Renal pelvis (tissue), 1 donor: ENCODE measurements at regions not wholly inside any gene's neighbourhood (a gene's known extent, or its start where the extent isn't known, plus 50 kb on each side); places are given as distances from the start of the nearest gene placed in this dataset.
"Not testable (repeated sequence)": the region's sequence is repeated elsewhere in the genome, so short reads cannot be mapped to it uniquely, and the experiment has no call there.

Source experiments
- DNase-seq: peaks from one replicate; pipeline ENCODE4 v3.0.0-alpha.2; 2013

GRCh38 chr22:47322854-47323253 lies 560.4 kb downstream of the TBC1D22A start:
- DNase-seq: no peak

GRCh38 chr22:47320560-47320959 lies 558.1 kb downstream of the TBC1D22A start:
- DNase-seq: no peak

DNA sequence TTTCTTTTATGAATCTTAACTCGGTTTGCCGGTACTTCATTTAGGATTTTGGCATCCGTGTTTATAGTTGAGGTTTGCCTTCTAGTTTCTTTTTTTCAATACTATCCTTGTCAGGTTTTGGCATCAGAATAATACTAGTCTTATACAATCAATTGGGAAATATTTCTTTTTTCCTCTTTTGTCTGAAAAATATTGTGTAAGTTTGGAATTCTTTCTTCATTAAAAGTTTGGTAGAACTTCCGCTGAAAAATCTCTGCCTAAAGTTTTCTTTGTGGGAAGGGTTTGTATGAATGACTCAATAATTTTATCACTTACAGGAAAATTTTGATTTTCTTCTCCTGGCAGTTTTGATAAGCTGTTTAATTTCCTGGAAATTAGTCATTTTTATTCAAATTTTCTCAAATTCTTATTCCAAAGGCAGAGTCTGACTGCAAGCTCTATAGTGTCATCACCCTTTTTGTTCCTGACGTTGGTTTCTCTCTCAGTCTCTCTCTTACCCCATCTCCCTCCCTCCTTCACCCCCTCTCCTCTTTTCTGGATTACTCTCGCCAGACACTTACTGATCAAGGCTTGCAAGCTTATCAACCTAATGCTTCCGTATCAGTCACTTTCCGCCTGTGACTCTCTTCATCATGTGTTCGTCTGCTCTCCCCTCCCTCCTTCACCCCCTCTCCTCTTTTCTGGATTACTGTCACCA lies 555.7 kb downstream of the TBC1D22A start:
- no peak for DNase-seq

GRCh38 chr22:47315862-47316419 lies 553.5 kb downstream of the TBC1D22A start:
- no peak for DNase-seq

DNA sequence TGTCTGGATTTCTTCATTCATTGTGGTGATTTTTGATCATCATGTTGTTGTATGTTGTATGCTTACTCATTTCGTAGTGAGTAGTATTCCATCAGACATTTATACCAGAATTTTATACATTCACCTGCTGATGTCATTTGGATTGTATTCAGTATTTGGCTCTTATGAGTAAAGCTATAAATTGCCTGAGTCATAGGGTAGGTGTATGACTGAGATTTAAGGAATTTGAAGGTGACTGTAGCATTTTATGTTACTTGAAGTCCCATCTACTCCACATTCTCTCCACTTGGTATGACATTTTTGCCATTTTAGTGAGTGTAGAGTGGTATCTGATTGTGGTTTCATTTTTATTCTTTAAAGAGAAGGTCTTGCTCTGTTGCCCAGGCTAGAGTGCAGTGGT lies 548.2 kb downstream of the TBC1D22A start:
- no peak for DNase-seq

GRCh38 chr22:47309946-47310345 lies 547.5 kb downstream of the TBC1D22A start:
- DNase-seq: no peak

GRCh38 chr22:47309476-47309875 lies 547.0 kb downstream of the TBC1D22A start:
- no peak for DNase-seq

- DNase-seq: no peak
These were observed 546.4 kb downstream of the TBC1D22A start for GRCh38 chr22:47308886-47309285.

GRCh38 chr22:47307822-47308221 lies 545.4 kb downstream of the TBC1D22A start:
- DNase-seq: no peak

DNA sequence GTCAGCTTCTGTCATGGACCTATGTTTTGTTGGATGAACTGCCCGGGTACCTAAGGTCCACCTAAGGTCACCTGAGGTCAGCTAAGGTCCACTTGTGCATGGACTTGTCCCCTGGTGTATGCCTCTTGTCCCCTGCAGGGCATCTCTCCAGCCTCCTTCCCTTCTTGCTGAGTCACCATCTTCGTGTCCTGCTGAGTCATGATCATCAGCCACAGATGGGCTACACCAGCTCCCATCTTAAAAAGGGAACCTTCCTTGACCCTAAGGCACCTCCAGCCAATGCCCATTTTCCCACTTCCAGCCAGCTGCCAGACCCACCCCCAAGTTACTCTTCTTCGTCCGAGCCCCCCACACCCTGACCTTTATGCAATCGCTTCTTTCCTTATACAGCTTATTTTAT lies 544.9 kb downstream of the TBC1D22A start:
- no peak for DNase-seq

DNA sequence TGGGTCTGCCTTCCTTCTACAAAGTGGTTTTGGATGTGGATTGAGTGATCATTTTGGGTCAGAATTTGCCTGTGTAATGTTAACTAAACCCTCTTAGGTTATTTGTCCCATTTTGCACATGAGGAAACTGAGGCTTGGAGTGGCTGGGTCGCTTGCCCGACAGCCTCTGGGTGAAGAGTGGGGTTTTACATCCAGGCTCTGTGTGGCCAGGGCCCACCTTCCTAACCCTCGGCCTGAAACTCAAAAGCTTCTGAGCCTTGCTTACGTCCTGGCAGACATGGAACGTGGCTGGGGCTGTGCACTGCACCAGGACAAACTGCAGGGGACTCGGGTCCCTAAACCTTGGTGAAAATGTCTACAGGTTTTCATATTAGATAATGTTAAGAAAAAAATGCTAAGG lies 542.4 kb downstream of the TBC1D22A start:
- DNase-seq: no peak

DNA sequence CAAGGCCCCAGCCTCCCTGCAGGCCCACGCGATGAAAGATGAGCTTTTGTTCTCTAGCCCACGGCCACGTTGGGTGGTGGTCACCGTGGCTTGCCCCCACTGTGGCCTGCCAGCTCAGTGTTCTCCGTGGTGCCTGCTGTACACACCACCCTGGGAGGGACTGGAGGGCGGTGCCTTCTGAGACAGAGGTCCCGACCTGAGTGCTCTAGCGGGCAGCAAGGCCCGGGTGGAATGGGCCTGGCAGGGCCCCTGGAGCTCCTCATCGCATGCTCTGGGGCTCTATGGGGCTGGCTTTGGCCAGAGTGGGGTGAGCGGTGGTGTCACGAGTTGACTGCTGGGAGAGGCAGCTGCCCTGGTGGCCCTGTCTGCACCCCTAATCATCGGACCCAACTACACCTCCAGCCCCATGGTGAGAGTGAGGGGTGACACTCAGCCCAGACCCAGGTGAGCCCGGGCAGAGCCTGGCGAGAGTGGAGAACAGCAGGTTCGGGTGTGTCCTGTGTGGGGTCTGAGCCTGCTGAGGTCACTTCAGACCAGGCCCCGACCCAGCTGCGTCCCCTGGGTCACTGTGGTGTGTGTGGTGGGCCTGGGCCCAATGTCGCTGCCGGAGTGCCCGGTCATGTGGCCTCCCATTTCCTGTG lies 541.9 kb downstream of the TBC1D22A start:
- no peak for DNase-seq

DNA sequence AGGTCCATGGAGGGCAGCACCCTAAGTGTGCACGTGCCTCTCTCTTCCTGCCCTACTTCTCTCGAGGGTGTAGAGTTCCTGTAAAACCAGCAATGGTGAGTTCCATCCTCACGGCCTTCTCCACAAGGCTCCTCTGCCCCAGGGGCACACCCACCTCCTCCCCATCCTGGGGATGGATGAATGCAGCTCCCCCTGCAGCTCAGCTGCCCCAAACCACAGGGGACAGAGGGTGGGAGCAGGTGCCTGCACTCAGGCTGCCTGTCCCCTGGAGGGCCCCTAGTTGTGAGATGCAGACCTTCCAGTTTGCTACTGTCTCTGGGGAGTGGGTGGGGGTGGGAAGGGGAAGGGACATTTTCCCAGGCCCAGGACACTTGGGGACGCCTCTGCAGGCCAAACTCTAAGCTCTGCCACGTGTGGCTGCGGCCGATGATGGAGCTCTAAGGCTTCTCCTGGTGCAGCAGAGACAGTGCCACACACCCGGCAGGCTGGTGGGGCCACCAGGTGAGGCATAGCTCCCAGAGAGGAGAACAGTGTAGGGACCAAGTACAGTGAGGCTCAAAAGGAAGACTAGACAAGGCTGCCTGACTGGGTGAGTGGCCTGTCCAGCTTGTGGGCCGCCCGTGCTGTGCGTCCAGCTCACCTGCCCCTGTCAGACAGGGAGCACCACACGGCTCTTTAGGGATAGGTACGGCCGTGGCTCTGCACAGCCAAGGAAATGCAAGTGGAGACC lies 540.9 kb downstream of the TBC1D22A start:
- DNase-seq: no peak

DNA sequence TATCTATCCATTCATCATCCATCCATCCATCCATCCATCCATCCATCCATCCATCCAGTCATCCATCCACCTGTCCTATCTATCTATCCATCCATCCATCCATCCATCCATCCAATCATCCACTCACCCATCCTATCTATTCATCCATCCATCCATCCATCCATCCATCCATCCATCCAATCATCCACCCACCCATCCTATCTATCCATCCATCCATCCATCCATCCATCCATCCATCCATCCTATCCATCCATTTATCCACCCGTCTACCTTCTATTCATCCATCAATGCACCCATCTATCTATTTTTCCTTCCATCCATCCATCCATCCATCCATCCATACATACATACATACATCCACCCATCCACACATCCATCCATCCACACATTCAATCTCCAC lies 540.1 kb downstream of the TBC1D22A start:
- DNase-seq: not testable (repeated sequence)

GRCh38 chr22:47301820-47302475 lies 539.5 kb downstream of the TBC1D22A start:
- DNase-seq: no peak

DNA sequence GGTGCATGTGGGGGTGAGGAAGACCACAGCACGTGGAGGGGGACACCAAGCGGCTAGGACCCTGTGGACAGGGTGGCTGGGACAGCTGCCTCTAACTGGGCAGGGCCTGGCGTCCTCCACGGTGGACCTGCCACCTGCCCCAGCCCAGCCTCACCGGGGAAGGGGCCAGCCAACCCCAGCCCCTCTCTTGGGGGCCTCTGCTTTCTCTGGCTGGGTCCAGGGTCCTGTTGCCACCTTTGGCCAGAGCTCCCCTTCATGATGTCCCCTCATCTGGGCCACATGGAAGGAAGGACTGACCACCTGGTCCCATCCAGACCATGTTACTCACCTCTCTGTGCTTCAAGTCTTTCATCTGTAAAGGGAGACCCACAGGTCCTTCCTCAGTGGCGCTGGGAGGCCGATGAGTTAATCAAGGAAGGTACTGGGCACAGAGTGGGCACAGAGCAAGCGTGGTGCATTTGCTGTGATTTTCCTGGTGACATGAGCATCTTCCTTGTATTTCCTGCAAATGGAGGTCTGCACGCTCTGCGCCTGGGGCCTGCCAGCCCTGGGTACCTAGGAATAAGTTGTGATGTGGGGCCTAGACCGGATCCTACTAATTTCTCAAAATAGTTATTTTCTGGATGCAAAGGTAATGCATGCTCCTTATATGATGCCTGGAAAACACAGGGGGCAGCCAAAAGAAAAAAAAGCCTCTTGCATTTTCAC lies 538.4 kb downstream of the TBC1D22A start:
- no peak for DNase-seq

- no peak for DNase-seq
These were observed 537.6 kb downstream of the TBC1D22A start for GRCh38 chr22:47299863-47300697.

- DNase-seq: no peak
These were observed 536.9 kb downstream of the TBC1D22A start for GRCh38 chr22:47299211-47299862.

GRCh38 chr22:47298017-47298785 lies 535.8 kb downstream of the TBC1D22A start:
- DNase-seq: no peak
